HG02642 (cell line): ENCODE measurements at regions not wholly inside any gene's neighbourhood (a gene's known extent, or its start where the extent isn't known, plus 50 kb on each side); places are given as distances from the start of the nearest gene placed in this dataset.
"Not testable (repeated sequence)": the region's sequence is repeated elsewhere in the genome, so short reads cannot be mapped to it uniquely, and the experiment has no call there.

Experiments
- ATAC-seq: cut with Tn5 transposase; IDR thresholded peaks from one replicate; pipeline ENCODE4 v1.9.1; 2021; ENCODE audit warnings: mild to moderate bottlenecking; ENCODE audit not compliant: unreplicated experiment, poor library complexity

DNA sequence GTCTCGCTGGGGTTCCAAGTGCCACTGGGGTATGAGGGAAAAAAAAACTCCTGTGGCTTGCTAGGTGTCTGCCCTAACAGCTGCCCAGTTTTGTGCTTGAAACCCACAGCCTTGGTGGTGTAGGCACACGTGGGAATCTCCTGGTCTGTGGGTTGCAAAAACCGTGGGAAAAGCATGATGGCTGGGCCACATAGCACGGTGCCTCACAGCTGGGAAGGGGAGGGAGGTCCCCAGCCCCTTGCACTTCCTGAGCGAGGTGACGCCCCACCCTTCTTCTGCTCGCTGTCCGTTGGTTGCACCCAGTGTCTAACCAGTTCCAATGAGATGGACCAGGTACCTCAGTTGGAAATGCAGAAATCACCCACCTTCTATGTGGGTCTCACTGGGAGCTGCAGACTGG, 144.3 kb downstream of the KBTBD8 start:
- no peak for ATAC-seq

DNA sequence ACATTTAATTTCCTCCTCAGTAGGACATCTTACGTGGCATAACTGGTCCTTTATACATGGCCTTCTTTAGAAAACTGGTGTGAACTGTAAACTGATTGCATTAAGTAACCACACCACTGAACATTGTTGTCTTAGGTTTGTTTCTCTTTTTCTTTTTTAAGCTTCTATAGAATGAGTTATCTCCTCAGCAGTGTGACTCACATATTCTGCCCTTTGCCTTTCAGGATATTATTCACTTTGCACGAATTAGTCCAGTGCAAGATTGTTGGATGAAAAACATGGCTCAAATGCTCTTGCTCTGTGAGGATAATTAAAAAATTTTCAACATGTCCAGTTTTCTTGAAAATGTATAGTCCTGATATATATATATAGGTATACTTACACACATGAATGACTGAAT, 147.6 kb downstream of the KBTBD8 start:
- ATAC-seq: no peak

DNA sequence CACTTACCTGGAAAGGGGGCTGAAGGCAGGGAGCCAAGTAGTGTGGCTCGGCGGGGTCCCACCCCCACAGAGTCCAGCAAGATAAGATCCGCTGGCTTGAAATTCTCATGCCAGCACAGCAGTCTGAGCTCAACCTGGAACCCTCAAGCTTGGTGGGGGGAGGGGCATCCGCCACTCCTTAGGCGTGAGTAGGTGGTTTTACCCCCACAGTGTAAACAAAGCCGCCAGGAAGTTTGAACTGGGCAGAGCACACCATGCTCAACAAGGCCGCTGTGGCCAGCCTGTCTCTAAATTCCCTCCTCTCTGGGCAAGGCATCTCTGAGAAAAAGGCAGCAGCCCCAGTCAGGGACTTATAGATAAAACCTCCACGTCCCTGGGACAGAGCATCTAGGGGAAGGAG, 156.3 kb downstream of the KBTBD8 start:
- ATAC-seq: no peak

DNA sequence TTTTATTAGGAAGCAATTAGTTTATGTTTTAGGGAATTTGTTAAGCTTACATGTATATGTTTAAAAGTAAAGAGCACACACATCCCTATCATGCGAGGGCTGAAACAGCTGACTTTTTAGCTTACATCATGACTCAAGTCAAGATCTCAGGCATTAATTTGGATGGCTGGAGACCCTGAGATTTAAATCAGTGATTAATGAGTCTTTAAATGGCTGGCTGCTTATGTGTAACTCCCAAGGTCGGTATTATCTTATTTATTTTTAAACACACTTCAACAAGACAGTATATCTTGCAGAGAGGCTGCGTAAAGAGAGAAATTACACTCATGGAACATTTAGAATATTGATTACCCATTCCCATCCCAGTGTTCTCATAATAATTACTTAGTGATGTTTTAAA, 169.4 kb downstream of the KBTBD8 start:
- no peak for ATAC-seq

GRCh38 chr3:67171841-67172240, 173.7 kb downstream of the KBTBD8 start:
- no peak for ATAC-seq

- not testable (repeated sequence) for ATAC-seq
These were observed 175.0 kb downstream of the KBTBD8 start for GRCh38 chr3:67173130-67173529.

GRCh38 chr3:67176396-67176795, 178.3 kb downstream of the KBTBD8 start:
- ATAC-seq: no peak

- no peak for ATAC-seq
These were observed 194.4 kb downstream of the KBTBD8 start for GRCh38 chr3:67192466-67192865.

DNA sequence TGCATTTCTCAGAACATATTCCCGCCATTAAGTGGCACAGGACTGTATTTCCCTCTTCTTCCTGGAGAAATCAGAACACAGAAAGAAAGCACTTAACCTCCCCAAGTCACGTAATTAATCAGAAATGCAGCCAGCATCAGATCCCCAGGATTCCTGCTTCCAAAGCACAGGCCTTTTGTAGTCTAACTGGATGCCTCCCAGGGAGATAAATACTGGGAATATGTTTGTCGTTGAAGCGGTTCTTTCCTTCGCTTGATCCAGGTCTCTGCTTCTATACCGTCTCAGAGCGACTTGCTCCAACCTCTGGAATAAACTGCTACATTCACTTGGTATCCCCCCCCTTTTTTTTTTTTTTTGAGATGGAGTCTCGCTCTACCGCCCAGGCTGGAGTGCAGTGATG, 198.6 kb downstream of the KBTBD8 start:
- no peak for ATAC-seq

- ATAC-seq: no peak
These were observed 200.3 kb downstream of the KBTBD8 start for GRCh38 chr3:67198374-67198773.

- ATAC-seq: no peak
These were observed 202.5 kb downstream of the KBTBD8 start for GRCh38 chr3:67200618-67201017.

- ATAC-seq: no peak
These were observed 202.9 kb downstream of the KBTBD8 start for GRCh38 chr3:67201026-67201425.

- ATAC-seq: no peak
These were observed 203.9 kb downstream of the KBTBD8 start for GRCh38 chr3:67202053-67202452.

GRCh38 chr3:67204951-67205350, 206.8 kb downstream of the KBTBD8 start:
- no peak for ATAC-seq

DNA sequence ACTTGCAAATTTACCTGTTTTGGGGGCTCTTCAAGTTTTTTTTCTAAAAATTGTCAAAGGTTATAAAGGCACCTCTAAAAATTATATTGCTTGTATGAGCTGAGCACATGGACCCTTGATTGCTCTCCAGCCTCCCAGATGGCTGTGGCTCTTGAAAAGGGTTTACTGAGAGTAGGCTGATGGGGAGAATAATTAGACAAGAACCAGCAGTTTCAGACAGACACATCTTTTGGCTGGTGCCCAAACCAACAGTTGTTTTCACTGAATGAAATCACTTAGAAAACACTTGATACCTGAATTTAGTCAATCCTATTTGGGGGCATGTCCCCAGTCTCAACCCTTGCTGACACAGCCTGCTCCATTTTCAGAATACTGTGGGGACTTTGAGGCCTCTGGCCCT, 217.6 kb downstream of the KBTBD8 start:
- no peak for ATAC-seq

- ATAC-seq: no peak
These were observed 228.9 kb downstream of the KBTBD8 start for GRCh38 chr3:67227030-67227429.

DNA sequence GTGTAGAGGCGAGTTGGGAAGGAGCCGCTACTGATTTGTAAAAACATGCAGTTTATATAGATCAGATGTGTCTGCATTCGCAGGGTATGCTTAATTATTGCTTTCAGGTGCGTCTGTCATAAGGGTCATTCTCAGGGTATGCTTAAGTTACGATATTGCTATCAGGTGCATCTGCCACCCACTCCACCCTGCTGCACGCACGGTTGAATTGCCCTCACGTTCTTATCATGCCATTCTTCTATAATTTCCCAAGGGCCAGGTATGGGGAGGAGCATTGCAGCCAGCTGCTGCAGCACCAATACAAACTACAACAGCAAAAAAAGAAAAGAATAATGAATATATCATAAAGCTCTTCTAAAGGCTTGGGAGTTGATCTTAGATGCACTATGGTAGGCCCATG, 230.0 kb downstream of the KBTBD8 start:
- ATAC-seq: no peak

- ATAC-seq: no peak
These were observed 234.5 kb downstream of the KBTBD8 start for GRCh38 chr3:67232642-67233041.

GRCh38 chr3:67239353-67239752, 241.2 kb downstream of the KBTBD8 start:
- no peak for ATAC-seq

- no peak for ATAC-seq
These were observed 243.0 kb downstream of the KBTBD8 start for GRCh38 chr3:67241084-67241483.

- ATAC-seq: no peak
These were observed 246.0 kb downstream of the KBTBD8 start for GRCh38 chr3:67244130-67244529.

DNA sequence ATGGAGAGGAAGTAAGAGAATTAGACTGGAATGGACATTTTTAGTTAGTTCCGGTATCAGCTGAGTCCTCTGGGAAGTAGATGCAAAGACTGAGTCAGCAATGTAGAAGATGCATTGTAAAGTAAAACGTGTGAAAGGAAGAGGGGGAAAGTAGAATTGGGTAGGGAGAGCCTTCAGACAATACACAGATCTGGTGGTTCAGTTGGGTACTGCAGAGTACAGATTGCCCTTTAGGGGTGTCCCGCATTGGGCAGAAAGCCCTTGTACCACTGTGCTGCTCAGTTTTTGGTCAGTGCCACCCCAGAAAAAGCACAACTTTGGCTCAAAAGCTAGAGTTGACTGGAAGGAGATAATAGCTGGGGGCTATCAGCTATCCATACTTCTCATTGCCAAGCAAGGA, 247.4 kb downstream of the KBTBD8 start:
- no peak for ATAC-seq

GRCh38 chr3:67248726-67249125, 250.6 kb downstream of the KBTBD8 start:
- no peak for ATAC-seq
